Dendritic cell treated with granulocyte-macrophage colony-stimulating factor and Interleukin-4, amounts not matched to agents 40 ng/mL and 50 ng/mL, for 4 days (primary cell): ENCODE measurements at regions not wholly inside any gene's neighbourhood (a gene's known extent, or its start where the extent isn't known, plus 50 kb on each side); places are given as distances from the start of the nearest gene placed in this dataset.

Experiments
- H3K27ac Mint-ChIP-seq: one replicate; pipeline ENCODE4 v1.8.0; 2022; ENCODE audit warnings: mild to moderate bottlenecking, mixed read lengths
- H3K27me3 Mint-ChIP-seq: one replicate; pipeline ENCODE4 v1.8.0; 2022; ENCODE audit warnings: mild to moderate bottlenecking, mixed read lengths
- H3K36me3 Mint-ChIP-seq: one replicate; pipeline ENCODE4 v1.8.0; 2022; ENCODE audit warnings: low read depth, mixed read lengths
- H3K4me1 Mint-ChIP-seq: one replicate; pipeline ENCODE4 v1.8.0; 2022; ENCODE audit warnings: low read depth, mixed read lengths
- H3K4me3 Mint-ChIP-seq: one replicate; pipeline ENCODE4 v1.8.0; 2022; ENCODE audit warnings: mild to moderate bottlenecking, moderate library complexity, mixed read lengths
- H3K9me3 Mint-ChIP-seq: one replicate; pipeline ENCODE4 v1.8.0; 2022; ENCODE audit warnings: mixed read lengths
- intact Hi-C: fragments of 100-400 bp; cut with micrococcal nuclease; formaldehyde crosslinking; loops from one replicate; pipeline ENCODE4 v1.15.0; 2022

DNA sequence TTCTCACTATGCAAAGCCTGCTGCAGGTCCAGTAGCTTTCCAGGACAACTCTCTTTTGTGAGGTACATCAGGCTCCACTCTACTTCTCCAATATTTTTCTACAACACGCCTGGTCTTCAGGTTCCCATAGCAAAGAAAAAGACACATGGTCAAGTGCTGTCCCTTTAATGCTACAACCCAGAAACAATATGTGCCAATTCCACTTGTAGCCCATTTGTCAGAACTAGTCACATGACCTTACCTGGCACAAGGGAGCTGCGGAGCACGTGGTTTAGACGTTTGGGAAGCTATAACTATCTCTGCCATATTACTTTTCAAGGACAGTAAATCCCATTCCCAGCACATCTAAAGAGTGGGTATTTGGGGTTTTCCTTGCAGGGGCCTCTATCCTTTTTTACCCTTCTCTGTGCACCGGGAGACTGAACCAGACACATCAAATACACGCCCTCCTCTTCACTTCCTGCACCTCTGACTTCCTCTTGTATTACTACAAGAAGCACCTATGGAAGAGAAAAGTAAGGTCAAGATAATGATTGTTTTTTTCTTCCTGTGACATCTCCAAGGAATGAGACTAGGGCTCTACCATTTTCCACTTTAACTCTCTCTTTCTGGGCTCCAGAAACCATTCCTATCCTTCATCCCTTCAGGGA is 237.6 kb downstream of the ETS1 start:
- no peaks in the 10 kb centered on the region for H3K4me1 Mint-ChIP-seq
- intact Hi-C loops = no loop called here
- no peak overlapping the region for H3K4me3 Mint-ChIP-seq
- H3K36me3 Mint-ChIP-seq = no peaks in the 10 kb centered on the region
- H3K9me3 Mint-ChIP-seq = no peaks in the 10 kb centered on the region
- H3K27me3 Mint-ChIP-seq = peaks cover 9% of the 10 kb centered on the region
- H3K27ac Mint-ChIP-seq = no peak overlapping the region

DNA sequence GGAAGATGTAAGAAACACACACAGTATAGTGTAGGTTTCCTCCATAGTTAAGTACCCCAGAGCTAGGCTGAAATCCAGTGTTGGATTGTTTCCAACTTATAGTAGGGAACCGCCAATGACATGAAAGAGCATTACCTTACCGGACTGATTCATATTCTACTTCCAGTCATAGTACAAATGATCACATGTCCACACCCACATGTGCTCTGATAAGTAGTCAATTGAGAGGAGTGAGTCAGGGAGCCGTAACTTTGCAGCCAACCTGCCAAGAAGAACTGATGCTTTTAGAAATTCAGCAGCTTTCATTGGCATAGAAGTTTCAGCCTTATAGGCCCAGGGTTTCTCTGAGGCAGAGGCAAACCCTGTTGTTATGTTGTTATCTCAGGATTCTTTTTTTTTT is 240.6 kb downstream of the ETS1 start:
- no peak overlapping the region for H3K4me3 Mint-ChIP-seq
- peaks cover 9% of the 10 kb centered on the region for H3K4me1 Mint-ChIP-seq
- H3K9me3 Mint-ChIP-seq = no peaks in the 10 kb centered on the region
- H3K27ac Mint-ChIP-seq = no peak overlapping the region
- H3K27me3 Mint-ChIP-seq = peaks cover 3% of the 10 kb centered on the region
- intact Hi-C loops = no loop called here
- no peaks in the 10 kb centered on the region for H3K36me3 Mint-ChIP-seq

- no peaks in the 10 kb centered on the region for H3K9me3 Mint-ChIP-seq
- H3K27ac Mint-ChIP-seq = no peak overlapping the region
- H3K4me1 Mint-ChIP-seq = peaks cover 9% of the 10 kb centered on the region
- no peak overlapping the region for H3K4me3 Mint-ChIP-seq
- intact Hi-C loops = no loop called here
- peaks cover 3% of the 10 kb centered on the region for H3K27me3 Mint-ChIP-seq
- no peaks in the 10 kb centered on the region for H3K36me3 Mint-ChIP-seq
Measured at GRCh38 chr11:128345316-128345715, 242.0 kb downstream of the ETS1 start.

GRCh38 chr11:128343870-128344269 is 243.5 kb downstream of the ETS1 start:
- Mint-ChIP-seq H3K27me3 (no peaks in the 10 kb centered on the region), H3K4me1 (peaks cover 9% of the 10 kb centered on the region), H3K9me3 (no peaks in the 10 kb centered on the region), H3K4me3 (no peak overlapping the region), H3K27ac (no peak overlapping the region), H3K36me3 (no peaks in the 10 kb centered on the region)
- intact Hi-C loops = no loop called here

DNA sequence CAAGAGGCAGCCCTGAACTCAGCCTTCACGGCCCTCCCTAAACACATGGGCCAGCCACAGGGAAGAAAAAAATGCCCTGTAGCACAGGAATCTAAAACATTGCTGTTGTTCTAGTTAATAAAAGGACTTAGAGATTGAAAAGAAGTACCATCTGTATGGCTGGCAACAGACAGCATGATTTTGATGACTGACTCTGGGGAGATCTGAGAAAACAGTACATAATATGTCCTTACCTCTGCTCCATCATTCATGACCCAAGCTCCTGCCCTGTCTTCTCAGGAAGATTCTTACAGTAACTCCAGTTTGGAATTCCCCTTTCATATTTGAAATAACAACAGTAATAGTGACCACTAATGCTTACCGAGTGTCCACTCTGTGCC is 244.2 kb downstream of the ETS1 start:
- no peaks in the 10 kb centered on the region for H3K27me3 Mint-ChIP-seq
- no peak overlapping the region for H3K4me3 Mint-ChIP-seq
- H3K36me3 Mint-ChIP-seq = no peaks in the 10 kb centered on the region
- H3K4me1 Mint-ChIP-seq = peaks cover 9% of the 10 kb centered on the region
- intact Hi-C loops = no loop called here
- H3K27ac Mint-ChIP-seq = no peak overlapping the region
- H3K9me3 Mint-ChIP-seq = no peaks in the 10 kb centered on the region

GRCh38 chr11:128342511-128343134 is 244.7 kb downstream of the ETS1 start:
- peaks cover 9% of the 10 kb centered on the region for H3K4me1 Mint-ChIP-seq
- H3K27ac Mint-ChIP-seq = no peak overlapping the region
- H3K36me3 Mint-ChIP-seq = no peaks in the 10 kb centered on the region
- no peaks in the 10 kb centered on the region for H3K27me3 Mint-ChIP-seq
- H3K9me3 Mint-ChIP-seq = no peaks in the 10 kb centered on the region
- H3K4me3 Mint-ChIP-seq = no peak overlapping the region
- intact Hi-C loops = no loop called here

DNA sequence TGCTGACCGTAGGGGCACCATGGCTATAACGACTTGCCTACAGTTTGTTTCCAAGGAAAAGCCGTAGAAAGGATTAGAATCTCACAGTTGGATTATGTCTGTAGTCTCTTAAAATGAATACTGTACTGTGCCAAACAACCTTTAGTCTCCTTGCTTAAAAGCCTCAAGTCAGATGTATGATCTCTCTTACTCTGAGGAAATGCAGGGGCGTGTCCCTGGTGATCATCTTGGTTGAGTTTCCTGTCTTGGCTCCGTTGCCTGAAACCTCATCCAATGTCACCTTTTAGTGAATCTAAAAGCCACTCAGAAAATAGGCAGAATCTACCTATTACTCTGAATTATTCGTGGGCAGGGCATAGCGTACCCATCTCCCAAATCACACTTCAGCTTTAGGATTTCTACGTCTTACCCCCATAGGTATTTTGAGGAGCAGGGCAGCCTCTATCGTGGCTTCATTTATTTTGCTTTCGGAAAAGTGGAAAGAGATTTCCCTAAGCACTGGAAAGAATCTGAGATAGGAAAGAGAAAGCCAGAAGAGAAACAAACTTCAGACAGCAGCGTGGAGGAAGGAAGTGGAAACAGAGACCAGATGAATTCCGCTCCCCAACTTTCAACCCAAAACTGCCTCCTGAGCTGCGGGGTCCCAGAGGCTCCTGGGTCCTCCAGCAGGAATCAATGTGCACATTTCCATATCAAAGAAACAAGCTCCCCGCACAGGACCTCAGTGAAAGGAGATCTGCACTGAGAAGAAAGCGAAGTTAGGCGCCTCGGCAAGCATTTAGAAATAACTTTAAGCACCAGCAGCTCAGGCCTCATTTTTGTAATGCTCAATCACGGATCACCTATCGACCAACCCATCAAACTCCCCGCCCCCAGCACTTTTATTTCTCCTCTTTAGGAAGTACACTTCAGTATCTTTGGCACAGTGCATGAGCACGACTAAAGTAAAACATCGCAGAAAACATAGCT is 245.8 kb downstream of the ETS1 start:
- no peak overlapping the region for H3K27ac Mint-ChIP-seq
- peaks cover 9% of the 10 kb centered on the region for H3K4me1 Mint-ChIP-seq
- intact Hi-C loops = no loop called here
- no peaks in the 10 kb centered on the region for H3K27me3 Mint-ChIP-seq
- H3K4me3 Mint-ChIP-seq = no peak overlapping the region
- no peaks in the 10 kb centered on the region for H3K36me3 Mint-ChIP-seq
- no peaks in the 10 kb centered on the region for H3K9me3 Mint-ChIP-seq

- H3K36me3 Mint-ChIP-seq = no peaks in the 10 kb centered on the region
- intact Hi-C loops = no loop called here
- peaks cover 15% of the 10 kb centered on the region for H3K4me1 Mint-ChIP-seq
- no peak overlapping the region for H3K27ac Mint-ChIP-seq
- H3K27me3 Mint-ChIP-seq = no peaks in the 10 kb centered on the region
- no peak overlapping the region for H3K4me3 Mint-ChIP-seq
- H3K9me3 Mint-ChIP-seq = no peaks in the 10 kb centered on the region
Measured at GRCh38 chr11:128339792-128340191, 247.6 kb downstream of the ETS1 start.

DNA sequence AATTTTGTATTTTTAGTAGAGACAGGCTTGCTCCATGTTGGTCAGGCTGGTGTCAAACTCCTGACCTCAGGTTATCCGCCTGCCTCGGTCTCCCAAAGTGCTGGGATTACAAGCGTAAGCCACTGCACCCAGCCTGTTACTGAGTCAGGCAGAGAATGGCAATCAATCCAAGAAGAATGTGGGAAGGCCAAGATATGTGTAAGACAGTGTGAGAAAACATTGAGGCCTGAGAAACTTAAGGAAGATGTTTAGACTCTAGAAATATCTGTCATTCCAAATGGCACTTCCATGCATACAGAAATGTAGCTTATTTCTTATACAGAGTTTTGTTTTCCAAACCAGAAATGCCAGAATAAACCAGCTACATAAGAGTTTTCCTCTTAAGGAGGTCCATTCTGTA is 248.5 kb downstream of the ETS1 start:
- Mint-ChIP-seq H3K4me1 (peaks cover 24% of the 10 kb centered on the region), H3K36me3 (no peaks in the 10 kb centered on the region), H3K27ac (no peak overlapping the region), H3K4me3 (no peak overlapping the region), H3K9me3 (no peaks in the 10 kb centered on the region), H3K27me3 (no peaks in the 10 kb centered on the region)
- intact Hi-C loops = no loop called here

GRCh38 chr11:128336203-128336602 is 251.2 kb downstream of the ETS1 start:
- no peaks in the 10 kb centered on the region for H3K36me3 Mint-ChIP-seq
- H3K4me3 Mint-ChIP-seq = no peak overlapping the region
- no peaks in the 10 kb centered on the region for H3K9me3 Mint-ChIP-seq
- H3K27ac Mint-ChIP-seq = no peak overlapping the region
- intact Hi-C loops = no loop called here
- peaks cover 15% of the 10 kb centered on the region for H3K4me1 Mint-ChIP-seq
- H3K27me3 Mint-ChIP-seq = no peaks in the 10 kb centered on the region

DNA sequence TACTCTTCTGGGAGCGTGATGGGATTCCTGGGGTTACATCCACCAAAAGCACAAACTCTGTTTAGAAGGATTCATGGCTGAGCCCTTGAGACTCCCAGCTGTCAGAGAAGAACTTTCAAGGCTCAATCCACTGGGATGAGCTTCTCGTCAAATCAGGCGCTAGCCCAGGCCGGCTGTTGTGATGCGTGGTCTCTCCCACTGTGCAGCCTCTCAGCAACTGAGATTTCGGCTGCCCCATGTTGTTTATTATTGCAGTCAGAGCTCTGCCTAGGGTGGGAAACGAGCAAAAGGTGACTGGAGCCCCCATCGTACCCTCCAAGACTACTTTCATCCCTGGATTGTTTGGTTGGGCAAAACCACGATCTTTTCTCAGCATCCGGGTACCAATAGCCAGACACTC is 251.6 kb downstream of the ETS1 start:
- no peaks in the 10 kb centered on the region for H3K27me3 Mint-ChIP-seq
- H3K4me3 Mint-ChIP-seq = no peak overlapping the region
- intact Hi-C loops = no loop called here
- H3K36me3 Mint-ChIP-seq = no peaks in the 10 kb centered on the region
- peaks cover 15% of the 10 kb centered on the region for H3K4me1 Mint-ChIP-seq
- no peak overlapping the region for H3K27ac Mint-ChIP-seq
- H3K9me3 Mint-ChIP-seq = no peaks in the 10 kb centered on the region

- Mint-ChIP-seq H3K4me1 (peaks cover 15% of the 10 kb centered on the region), H3K4me3 (no peak overlapping the region), H3K9me3 (no peaks in the 10 kb centered on the region), H3K27ac (no peak overlapping the region), H3K27me3 (no peaks in the 10 kb centered on the region), H3K36me3 (no peaks in the 10 kb centered on the region)
- intact Hi-C loops = no loop called here
Measured at GRCh38 chr11:128334311-128335044, 252.9 kb downstream of the ETS1 start.

- H3K36me3 Mint-ChIP-seq = no peaks in the 10 kb centered on the region
- H3K4me3 Mint-ChIP-seq = no peak overlapping the region
- peaks cover 10% of the 10 kb centered on the region for H3K27me3 Mint-ChIP-seq
- H3K9me3 Mint-ChIP-seq = no peaks in the 10 kb centered on the region
- peaks cover 20% of the 10 kb centered on the region for H3K4me1 Mint-ChIP-seq
- intact Hi-C loops = no loop called here
- H3K27ac Mint-ChIP-seq = no peak overlapping the region
Measured at GRCh38 chr11:128331317-128331716, 256.0 kb downstream of the ETS1 start.

DNA sequence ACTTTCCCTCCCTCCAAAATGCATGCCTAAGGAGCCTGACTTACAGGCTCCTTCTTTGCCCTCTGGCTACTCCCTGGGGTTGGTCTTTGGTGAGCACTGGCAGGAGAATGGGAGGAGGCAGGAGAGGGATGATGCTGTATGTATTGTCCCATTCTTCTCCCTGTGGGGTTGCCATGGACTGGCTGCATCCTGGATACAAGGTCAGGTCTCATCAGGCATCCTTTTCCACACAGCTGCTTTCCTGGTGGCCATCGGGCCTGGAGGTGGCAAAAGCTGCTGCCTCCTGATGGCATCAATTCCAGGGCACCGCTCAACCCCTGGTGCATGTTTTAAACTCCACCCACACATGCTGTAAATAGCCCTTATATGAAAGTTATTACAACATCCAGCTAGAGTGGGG is 257.2 kb downstream of the ETS1 start:
- H3K9me3 Mint-ChIP-seq = no peaks in the 10 kb centered on the region
- peaks cover 10% of the 10 kb centered on the region for H3K27me3 Mint-ChIP-seq
- intact Hi-C loops = no loop called here
- H3K36me3 Mint-ChIP-seq = no peaks in the 10 kb centered on the region
- no peak overlapping the region for H3K4me3 Mint-ChIP-seq
- peaks cover 15% of the 10 kb centered on the region for H3K4me1 Mint-ChIP-seq
- H3K27ac Mint-ChIP-seq = no peak overlapping the region
